OCI-LY7 (cell line): ENCODE measurements at regions not wholly inside any gene's neighbourhood (a gene's known extent, or its start where the extent isn't known, plus 50 kb on each side); places are given as distances from the start of the nearest gene placed in this dataset.

ENCODE experiments used
- EZH2phosphoT487 ChIP-seq: fragments of 200-600 bp; sonication (generic); IDR thresholded peaks from 2 replicates; pipeline ENCODE4 v1.6.1; 2018; ENCODE audit warnings: low read depth, borderline replicate concordance, mild to moderate bottlenecking, mixed run types, antibody characterized with exemption, low read length, moderate library complexity, mixed read lengths
- TF ChIP-seq, protein P1 (sequence below): fragments of 200-600 bp; sonication (generic); conservative IDR thresholded peaks from 2 replicates; pipeline ENCODE4 v1.5.1; 2014; ENCODE audit warnings: mild to moderate bottlenecking, antibody characterized with exemption, low read length, moderate library complexity, mixed read lengths

DNA sequence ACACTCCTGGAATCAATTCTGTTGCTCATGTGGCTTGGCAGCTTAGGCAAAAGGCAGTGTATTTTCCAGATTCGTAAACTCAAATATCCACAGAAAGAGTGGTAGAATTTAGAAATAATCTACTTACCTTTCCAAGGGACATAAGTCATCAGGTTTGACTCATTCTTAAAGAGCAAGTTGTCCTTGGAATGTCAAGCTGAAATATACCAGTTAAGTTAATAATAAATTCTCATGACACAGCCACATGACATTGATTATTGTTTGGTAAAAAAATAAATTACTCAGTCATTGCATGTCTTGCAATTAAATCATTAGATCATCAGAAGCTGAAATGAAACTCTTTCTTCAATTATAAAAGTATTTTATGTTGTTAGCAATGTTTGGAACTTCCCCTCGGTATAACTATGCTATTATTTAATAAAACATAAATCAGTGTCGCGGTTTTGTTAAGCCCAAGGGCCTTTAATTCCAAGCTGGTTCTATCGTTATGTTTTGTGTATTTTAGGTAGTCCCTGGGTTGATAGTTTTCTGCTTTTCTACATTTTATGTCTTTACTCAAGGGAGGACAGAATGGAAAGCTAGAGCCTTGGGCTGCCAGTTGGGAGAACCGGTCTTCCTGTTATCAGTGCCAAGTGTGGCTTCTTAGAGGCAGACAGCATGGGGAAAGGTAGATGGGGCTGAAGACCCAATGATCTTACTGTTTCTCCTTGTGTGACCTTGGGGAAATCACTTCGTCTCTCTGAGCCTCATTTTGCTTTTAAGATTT lies 79.3 kb upstream of the PRLR start:
- TF ChIP-seq, protein P1, sequence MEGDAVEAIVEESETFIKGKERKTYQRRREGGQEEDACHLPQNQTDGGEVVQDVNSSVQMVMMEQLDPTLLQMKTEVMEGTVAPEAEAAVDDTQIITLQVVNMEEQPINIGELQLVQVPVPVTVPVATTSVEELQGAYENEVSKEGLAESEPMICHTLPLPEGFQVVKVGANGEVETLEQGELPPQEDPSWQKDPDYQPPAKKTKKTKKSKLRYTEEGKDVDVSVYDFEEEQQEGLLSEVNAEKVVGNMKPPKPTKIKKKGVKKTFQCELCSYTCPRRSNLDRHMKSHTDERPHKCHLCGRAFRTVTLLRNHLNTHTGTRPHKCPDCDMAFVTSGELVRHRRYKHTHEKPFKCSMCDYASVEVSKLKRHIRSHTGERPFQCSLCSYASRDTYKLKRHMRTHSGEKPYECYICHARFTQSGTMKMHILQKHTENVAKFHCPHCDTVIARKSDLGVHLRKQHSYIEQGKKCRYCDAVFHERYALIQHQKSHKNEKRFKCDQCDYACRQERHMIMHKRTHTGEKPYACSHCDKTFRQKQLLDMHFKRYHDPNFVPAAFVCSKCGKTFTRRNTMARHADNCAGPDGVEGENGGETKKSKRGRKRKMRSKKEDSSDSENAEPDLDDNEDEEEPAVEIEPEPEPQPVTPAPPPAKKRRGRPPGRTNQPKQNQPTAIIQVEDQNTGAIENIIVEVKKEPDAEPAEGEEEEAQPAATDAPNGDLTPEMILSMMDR: no peak
- TF ChIP-seq EZH2phosphoT487: no peak
